Activated T-cell treated with anti-CD3 and anti-CD28 coated beads, Interleukin-2, amount 50 U/mL, for 24 hours (primary cell): ENCODE measurements at regions not wholly inside any gene's neighbourhood (a gene's known extent, or its start where the extent isn't known, plus 50 kb on each side); places are given as distances from the start of the nearest gene placed in this dataset.
"Not testable (repeated sequence)": the region's sequence is repeated elsewhere in the genome, so short reads cannot be mapped to it uniquely, and the experiment has no call there.

ENCODE experiments used
- DNase-seq: peaks from one replicate; pipeline ENCODE4 v3.0.0-alpha.2; 2020
- H3K27ac Mint-ChIP-seq: 2 replicates; pipeline ENCODE4 v1.8.0; 2020; ENCODE audit warnings: mild to moderate bottlenecking, mixed read lengths
- H3K27me3 Mint-ChIP-seq: 2 replicates; pipeline ENCODE4 v1.8.0; 2020; ENCODE audit warnings: mixed read lengths
- H3K36me3 Mint-ChIP-seq: 2 replicates; pipeline ENCODE4 v1.8.0; 2020; ENCODE audit warnings: low read depth, mixed read lengths
- H3K4me1 Mint-ChIP-seq: 2 replicates; pipeline ENCODE4 v1.8.0; 2020; ENCODE audit warnings: low read depth, mixed read lengths
- H3K4me3 Mint-ChIP-seq: 2 replicates; pipeline ENCODE4 v1.8.0; 2020; ENCODE audit warnings: mild to moderate bottlenecking, moderate library complexity, mixed read lengths
- H3K9me3 Mint-ChIP-seq: 2 replicates; pipeline ENCODE4 v1.8.0; 2020; ENCODE audit warnings: mixed read lengths

DNA sequence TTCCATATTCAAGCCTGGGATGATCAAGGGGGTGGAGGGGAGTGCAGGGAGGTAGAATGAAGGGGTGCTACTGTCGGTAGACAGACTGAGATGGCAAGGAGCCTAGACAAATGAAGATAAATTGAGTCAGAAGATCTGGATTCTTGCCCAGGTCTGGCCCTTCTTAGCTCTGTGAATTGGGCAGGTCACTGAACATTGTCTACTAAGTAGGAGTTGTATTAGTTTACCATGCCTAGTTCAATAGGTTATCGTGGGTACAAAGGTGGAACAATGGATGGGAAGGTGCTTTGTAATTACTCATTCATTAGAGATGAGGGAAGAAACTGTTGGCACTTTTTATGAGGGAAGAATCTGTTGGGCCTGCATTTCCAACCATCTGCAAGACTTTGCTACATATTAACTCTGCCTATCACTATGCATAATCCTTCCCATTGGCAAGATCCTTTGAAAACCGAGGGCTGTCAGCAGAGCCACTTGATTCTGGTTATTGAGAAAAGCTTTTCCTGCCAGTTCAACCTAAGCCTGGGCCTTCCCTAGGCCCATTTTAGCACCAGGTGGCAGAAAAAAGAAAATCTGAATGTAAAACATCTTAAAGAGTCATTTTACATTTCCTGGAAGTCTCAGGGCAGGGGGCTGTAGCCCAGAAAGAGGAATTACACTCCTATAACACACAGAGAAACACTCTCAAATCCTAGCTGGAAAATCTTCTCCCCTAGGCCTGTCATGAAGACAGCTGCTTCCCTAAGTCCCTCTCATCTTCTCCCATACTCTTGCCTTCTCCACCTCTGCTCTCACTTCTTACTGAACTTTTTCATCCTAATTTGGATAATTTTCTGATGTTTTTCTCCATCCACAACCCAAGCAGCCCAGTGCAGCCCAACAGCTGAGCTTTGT is 103.5 kb downstream of the CD24 start:
- H3K4me1 Mint-ChIP-seq = no peaks in the 10 kb centered on the region
- no peak for DNase-seq
- H3K36me3 Mint-ChIP-seq = no peaks in the 10 kb centered on the region
- H3K9me3 Mint-ChIP-seq = no peaks in the 10 kb centered on the region
- no peaks in the 10 kb centered on the region for H3K27me3 Mint-ChIP-seq
- H3K4me3 Mint-ChIP-seq = no peak overlapping the region
- H3K27ac Mint-ChIP-seq = no peak overlapping the region

DNA sequence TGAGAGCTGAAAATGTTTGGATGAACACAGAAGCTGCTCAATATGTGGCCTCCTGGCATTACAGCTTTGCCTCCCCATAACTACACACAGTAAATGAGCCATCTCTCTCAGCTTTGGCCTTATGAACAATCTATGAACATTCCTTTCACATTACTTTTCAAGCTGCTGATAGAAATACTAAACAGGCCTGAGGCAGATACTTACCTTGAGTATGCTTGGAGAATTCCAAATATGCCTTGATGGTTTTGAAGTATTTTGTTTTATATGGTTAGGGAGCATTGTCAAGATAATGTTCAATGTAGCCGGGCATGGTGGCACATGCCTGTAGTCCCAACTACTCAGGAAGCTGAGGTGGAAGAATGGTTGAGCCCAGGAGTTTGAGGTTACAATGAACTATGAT is 104.5 kb downstream of the CD24 start:
- Mint-ChIP-seq H3K27ac (no peak overlapping the region), H3K9me3 (no peaks in the 10 kb centered on the region), H3K36me3 (no peaks in the 10 kb centered on the region), H3K4me1 (no peaks in the 10 kb centered on the region), H3K27me3 (no peaks in the 10 kb centered on the region), H3K4me3 (no peak overlapping the region)
- no peak for DNase-seq

DNA sequence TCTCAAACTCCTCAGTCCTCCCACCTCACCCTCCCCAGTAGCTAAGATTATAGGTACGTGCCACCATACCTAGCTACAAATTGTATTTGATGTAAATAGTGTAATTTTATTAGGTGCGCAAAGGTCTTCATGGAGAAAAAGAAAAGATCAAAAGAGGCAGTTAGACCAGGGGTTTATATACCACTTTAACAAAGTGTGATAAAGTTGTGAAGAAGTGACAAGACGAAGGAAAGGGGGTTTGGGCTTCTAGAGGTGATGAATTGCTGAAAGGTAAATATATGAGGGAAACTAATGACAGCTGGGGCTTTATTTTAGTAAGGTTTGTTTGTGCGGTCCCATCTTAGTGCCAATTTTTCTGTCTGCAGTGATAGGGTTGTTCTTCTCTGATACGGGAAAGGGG is 105.3 kb downstream of the CD24 start:
- H3K27me3 Mint-ChIP-seq = no peaks in the 10 kb centered on the region
- no peaks in the 10 kb centered on the region for H3K4me1 Mint-ChIP-seq
- no peak overlapping the region for H3K27ac Mint-ChIP-seq
- H3K9me3 Mint-ChIP-seq = no peaks in the 10 kb centered on the region
- H3K36me3 Mint-ChIP-seq = no peaks in the 10 kb centered on the region
- no peak overlapping the region for H3K4me3 Mint-ChIP-seq
- no peak for DNase-seq

DNA sequence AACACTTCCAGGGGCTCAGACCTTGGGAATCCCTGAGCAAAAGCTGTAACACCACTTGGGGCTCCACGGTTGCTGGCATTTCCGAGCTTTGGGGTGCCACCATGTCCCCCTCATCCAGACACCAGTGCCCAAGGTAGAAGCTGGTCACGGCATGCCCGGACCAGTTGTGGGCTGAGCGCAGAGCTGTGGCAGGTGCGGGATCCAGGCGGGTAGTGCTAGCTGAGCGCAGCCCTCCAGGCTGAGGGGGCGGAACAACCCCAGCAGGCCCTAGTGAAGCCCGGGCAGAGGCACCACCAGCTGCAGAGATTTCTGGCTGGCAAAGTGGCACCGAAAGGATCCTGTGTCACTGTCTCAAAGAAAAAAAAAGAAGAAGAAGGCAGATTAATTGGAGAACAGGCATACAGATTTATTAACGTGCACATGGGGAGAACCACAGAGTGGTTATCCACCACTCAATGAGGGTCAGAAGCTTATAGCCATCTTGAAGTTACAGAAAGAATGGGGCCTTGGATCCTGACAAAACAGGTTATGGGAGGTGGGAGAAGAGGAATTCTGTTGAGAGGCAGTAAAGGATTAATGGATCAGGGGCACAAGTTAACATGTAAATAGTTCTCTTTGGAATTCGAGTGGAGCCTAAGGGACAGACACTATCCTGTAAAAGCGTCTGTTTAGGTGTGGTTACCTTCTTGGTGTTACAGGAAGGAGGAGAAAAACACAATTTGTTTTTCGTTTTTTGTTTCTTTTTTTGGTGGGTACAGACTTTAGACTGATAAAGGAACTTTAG is 107.5 kb downstream of the CD24 start:
- no peak overlapping the region for H3K27ac Mint-ChIP-seq
- H3K27me3 Mint-ChIP-seq = no peaks in the 10 kb centered on the region
- H3K4me3 Mint-ChIP-seq = no peak overlapping the region
- no peaks in the 10 kb centered on the region for H3K36me3 Mint-ChIP-seq
- no peak for DNase-seq
- H3K4me1 Mint-ChIP-seq = no peaks in the 10 kb centered on the region
- peaks cover 6% of the 10 kb centered on the region for H3K9me3 Mint-ChIP-seq

DNA sequence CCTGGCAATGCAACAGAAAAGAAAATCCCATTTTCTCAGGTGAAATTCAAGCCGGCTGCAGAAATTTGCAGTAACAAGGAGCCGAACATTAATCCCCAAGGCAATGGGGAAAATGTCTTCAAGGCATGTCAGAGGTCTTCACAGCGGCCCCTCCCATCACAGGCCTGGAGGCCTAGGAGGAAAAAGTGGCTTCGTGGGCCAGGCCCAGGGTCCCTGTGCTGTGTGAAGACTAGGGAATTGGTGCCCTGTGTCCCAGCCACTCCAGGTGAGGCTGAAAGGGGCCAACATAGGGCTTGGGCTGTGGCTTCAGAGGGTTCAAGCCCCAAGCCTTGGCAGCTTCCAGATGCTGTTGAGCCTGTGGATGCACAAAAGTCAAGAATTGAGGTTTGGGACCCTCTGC is 111.7 kb downstream of the CD24 start:
- Mint-ChIP-seq H3K27me3 (no peaks in the 10 kb centered on the region), H3K36me3 (no peaks in the 10 kb centered on the region), H3K9me3 (peaks cover 8% of the 10 kb centered on the region), H3K27ac (no peak overlapping the region), H3K4me1 (no peaks in the 10 kb centered on the region), H3K4me3 (no peak overlapping the region)
- no peak for DNase-seq

DNA sequence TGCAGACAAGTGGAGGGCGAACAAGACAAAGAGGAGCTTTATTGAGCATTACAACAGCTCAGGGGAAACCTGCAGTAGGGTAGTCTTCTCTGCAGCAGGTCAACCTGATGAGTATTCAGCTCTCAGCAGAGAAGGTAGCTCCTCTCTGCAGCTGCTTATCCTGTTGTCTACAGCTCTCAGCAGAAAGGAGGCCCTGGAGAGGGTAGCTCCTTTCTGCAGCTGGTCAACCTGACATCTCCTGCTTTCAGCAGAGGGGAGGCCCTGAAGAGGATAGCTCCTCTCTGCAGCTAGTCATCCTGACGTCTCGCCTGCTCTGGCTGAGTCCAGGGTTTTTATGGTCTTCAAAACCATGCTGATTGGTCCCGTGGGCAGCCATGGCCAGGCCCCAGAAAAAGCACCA is 113.6 kb downstream of the CD24 start:
- peaks cover 5% of the 10 kb centered on the region for H3K27me3 Mint-ChIP-seq
- peaks cover 8% of the 10 kb centered on the region for H3K9me3 Mint-ChIP-seq
- H3K36me3 Mint-ChIP-seq = no peaks in the 10 kb centered on the region
- DNase-seq = no peak
- H3K4me3 Mint-ChIP-seq = no peak overlapping the region
- H3K4me1 Mint-ChIP-seq = no peaks in the 10 kb centered on the region
- H3K27ac Mint-ChIP-seq = no peak overlapping the region

DNA sequence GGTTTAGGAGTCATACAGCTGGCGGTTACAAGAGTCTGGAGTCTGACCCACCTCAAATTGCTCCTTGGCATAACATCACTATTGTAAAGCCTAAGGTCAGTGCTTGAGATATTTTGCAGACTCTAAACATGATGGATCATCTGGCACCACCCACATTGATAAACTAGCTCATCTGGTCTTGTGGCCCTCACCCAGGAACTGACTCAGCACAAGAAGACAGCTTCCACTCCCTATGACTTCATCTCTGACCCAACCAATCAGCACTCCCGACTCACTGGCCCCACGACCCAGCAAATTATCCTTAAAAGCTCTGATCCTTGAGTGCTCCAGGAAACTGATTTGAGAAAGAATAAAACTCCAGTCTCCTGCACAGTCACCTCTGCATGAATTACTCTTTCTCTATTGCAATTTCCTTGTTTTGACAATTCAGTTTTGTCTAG is 115.9 kb downstream of the CD24 start:
- Mint-ChIP-seq H3K9me3 (peaks cover 8% of the 10 kb centered on the region), H3K4me1 (no peaks in the 10 kb centered on the region), H3K27ac (no peak overlapping the region), H3K27me3 (peaks cover 12% of the 10 kb centered on the region), H3K36me3 (no peaks in the 10 kb centered on the region), H3K4me3 (no peak overlapping the region)
- DNase-seq = no peak

DNA sequence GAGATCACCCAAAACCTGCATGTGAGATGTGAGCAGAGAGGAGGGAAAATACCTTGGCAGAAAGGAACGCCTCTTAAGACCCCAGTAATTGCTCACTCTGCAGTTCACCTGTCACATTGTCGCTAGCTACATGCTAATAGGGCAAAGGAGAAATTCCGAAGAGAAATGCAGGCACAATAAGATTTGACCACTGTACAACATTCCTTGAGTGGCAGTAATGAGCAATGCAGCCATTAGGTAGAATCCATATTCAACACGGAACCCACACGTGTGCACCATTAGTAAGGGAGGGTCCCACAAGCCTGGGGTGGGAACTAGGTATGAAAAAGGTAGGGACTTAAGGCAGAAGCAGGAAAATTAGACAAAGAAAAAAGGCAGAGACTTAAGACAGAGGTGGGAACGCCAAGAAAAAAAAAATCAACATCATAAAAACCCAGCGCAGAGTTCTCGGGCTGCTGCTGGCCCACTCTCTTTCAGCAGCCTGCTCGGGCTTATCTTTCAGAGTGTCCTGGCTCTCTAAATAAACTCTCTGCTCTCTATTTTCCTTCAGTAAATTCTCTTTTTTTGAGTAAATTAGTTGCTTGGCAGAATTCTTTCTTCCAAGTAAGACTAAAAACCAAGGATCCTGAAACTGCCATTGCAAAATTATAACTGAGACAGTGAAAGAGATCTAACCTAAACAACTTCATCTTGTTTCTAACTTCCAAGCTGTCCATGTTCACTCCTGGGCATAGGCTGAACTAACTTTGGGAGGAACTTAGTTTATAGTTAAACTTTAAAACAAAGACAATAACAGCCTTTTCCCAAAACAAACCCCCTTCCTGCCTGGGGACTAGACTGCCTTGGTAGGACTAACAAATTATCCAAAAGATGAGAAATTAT is 116.5 kb downstream of the CD24 start:
- DNase-seq = no peak
- H3K27ac Mint-ChIP-seq = no peak overlapping the region
- H3K4me3 Mint-ChIP-seq = no peak overlapping the region
- no peaks in the 10 kb centered on the region for H3K36me3 Mint-ChIP-seq
- H3K27me3 Mint-ChIP-seq = peaks cover 12% of the 10 kb centered on the region
- H3K9me3 Mint-ChIP-seq = peaks cover 8% of the 10 kb centered on the region
- H3K4me1 Mint-ChIP-seq = no peaks in the 10 kb centered on the region

DNA sequence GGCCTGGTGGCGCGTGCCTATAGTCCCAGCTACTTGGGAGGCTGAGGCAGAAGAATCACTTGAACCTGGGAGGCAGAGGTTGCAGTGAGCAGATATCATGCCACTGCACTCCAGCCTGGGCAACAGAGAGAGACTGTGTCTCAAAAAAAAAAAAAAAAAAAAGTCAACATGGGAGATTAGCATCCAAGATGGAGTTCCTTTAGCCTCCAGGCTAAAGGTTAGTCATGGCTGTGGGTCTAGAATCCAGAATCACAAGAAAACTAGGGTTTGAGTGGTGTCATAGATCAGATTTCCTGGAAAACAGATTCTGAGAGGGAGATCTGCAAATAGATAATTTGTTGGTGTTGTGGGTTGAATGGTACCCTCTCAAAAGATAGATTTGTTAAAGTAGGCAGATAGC is 117.2 kb downstream of the CD24 start:
- H3K27me3 Mint-ChIP-seq = peaks cover 12% of the 10 kb centered on the region
- H3K27ac Mint-ChIP-seq, DNase-seq, H3K36me3 Mint-ChIP-seq, H3K4me3 Mint-ChIP-seq, H3K9me3 Mint-ChIP-seq, H3K4me1 Mint-ChIP-seq: not testable (repeated sequence)

DNA sequence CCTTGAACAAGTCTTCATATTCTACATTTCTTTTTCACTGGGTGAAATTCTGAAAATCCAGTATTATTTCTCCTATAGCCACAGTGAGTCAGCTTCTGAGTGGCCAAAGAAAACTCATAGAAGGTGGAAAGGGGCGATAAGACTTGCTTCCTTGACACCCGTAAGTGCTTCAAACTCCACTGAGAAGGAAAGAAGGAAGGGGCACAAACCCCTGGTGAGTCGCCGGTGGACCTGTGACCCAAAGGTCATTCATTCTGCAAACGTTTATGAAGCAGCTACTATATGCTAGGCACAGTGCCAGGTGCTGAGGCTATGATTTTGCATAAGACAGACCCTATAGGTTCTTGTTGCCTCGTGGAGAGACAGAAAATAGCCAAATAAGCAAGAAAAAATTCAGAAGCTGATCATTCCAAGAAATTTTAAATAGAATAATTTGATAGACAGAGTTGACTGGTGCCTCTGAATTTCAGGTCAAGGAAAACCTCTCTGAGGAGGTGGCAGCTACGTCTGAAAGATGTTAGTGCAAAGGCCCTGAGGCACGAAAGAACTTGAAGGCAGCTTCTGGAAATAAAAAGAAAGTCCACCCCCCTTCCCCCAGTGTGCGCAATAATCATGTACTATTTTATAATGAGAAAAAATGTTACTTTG is 118.2 kb downstream of the CD24 start:
- Mint-ChIP-seq H3K9me3 (peaks cover 2% of the 10 kb centered on the region), H3K36me3 (no peaks in the 10 kb centered on the region)

DNA sequence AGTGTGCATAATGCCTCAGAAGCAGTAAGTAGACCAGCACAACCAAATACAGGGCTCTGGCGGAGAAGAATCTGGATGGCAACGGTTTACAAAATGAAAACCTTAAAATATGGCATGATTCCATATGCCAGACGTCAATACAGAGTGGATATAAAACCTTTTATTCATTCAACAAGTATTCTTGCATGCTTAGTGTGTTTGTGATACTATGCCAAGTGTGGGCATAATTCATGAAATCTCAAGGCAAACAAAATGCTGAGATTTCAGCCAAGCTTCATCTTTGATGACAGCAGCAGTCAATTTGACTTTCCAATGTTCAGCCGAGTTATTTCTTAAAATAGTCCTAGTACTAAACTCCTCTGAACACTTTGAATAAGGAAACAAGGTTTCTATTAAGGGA is 119.4 kb downstream of the CD24 start:
- Mint-ChIP-seq H3K27me3 (peaks cover 12% of the 10 kb centered on the region), H3K36me3 (no peaks in the 10 kb centered on the region), H3K4me3 (no peak overlapping the region), H3K27ac (no peak overlapping the region), H3K4me1 (no peaks in the 10 kb centered on the region), H3K9me3 (no peaks in the 10 kb centered on the region)
- DNase-seq = no peak

More for the DNA sequence above, 118.2 kb downstream of the CD24 start:
- H3K4me3 Mint-ChIP-seq = no peak overlapping the region
- H3K4me1 Mint-ChIP-seq = no peaks in the 10 kb centered on the region
- no peak overlapping the region for H3K27ac Mint-ChIP-seq
- peaks cover 12% of the 10 kb centered on the region for H3K27me3 Mint-ChIP-seq
- no peak for DNase-seq

DNA sequence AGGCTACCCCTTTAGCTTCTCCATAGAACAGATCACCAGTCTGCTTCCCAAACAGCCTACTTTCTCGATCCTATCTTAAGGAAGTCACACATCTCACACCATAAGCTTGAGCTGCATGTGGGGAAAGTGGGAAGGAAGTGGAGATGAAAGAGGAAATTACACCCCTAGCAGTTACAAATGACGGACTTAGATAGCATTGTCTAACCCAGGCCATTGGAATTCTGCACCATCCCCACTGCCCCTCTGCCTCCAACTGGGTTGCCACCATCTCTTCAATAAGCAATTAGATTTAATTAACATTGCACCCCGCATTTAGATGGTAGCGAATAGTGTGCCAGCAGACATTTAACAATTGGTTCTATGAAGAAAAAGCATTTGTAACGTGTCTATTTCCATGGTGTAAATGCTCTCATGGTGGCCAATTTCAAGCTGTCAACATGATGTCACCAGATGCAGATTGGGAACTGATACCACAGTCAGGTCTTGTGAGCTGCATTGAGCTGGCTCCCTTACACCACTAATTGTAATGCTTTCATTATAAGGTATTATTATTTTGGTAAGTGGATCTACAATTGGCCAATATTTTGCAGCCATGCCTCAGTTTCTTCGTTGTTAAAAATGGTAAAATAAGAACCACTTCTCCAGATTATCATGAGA is 124.7 kb downstream of the CD24 start:
- no peaks in the 10 kb centered on the region for H3K9me3 Mint-ChIP-seq
- no peak overlapping the region for H3K4me3 Mint-ChIP-seq
- H3K27ac Mint-ChIP-seq = no peak overlapping the region
- H3K36me3 Mint-ChIP-seq = no peaks in the 10 kb centered on the region
- peaks cover 17% of the 10 kb centered on the region for H3K27me3 Mint-ChIP-seq
- no peak for DNase-seq
- H3K4me1 Mint-ChIP-seq = no peaks in the 10 kb centered on the region

DNA sequence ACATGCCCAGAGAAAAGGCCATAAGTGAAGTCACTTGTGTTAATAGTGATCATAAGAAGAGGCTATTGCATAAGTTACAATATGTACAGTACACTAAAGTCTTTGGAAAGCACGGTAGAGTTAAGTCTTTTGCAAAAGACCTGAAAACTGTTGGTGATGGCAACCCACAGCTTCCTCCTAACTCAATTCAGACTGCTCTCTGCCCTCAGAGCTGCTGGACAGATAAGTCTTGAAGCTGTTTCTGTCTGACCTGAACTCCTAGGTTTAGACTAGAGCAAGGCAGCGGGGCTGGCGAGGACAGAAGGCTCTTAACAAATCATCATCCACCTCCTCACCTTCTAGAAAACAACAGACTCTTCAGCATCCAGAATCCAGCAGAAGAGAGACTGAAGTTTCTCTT is 125.4 kb downstream of the CD24 start:
- peaks cover 17% of the 10 kb centered on the region for H3K27me3 Mint-ChIP-seq
- no peaks in the 10 kb centered on the region for H3K4me1 Mint-ChIP-seq
- H3K36me3 Mint-ChIP-seq = no peaks in the 10 kb centered on the region
- DNase-seq = no peak
- no peaks in the 10 kb centered on the region for H3K9me3 Mint-ChIP-seq
- no peak overlapping the region for H3K27ac Mint-ChIP-seq
- H3K4me3 Mint-ChIP-seq = no peak overlapping the region

DNA sequence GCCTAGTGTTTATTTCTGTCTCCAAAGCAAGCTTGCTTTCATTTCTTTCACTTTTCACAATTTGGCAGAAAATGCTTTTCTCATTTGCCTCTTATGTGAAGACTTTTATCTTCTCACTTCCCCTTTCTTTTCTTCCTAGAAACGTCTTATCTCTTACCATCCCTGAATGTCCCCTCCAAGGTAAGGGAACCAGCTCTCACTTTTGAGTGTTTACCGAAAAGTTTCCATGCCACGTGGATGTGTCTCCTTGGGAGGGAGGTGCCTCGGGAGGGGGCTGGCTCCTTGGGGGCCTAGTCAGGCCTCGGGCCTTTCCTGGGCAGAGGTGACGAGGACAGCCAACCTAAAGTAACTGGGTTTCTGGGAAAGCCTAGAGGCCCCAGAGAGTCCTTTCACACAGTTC is 127.4 kb downstream of the CD24 start:
- Mint-ChIP-seq H3K4me1 (no peaks in the 10 kb centered on the region), H3K27ac (no peak overlapping the region), H3K4me3 (no peak overlapping the region), H3K36me3 (no peaks in the 10 kb centered on the region), H3K9me3 (no peaks in the 10 kb centered on the region), H3K27me3 (peaks cover 28% of the 10 kb centered on the region)
- no peak for DNase-seq
